ENCODE measurements at regions not wholly inside any gene's neighbourhood (a gene's known extent, or its start where the extent isn't known, plus 50 kb on each side); places are given as distances from the start of the nearest gene placed in this dataset.

- H3K79me1 ChIP-seq (ENCODE audit: low read depth, low read length), result peaks cover 2% of the 10 kb centered on the region
Measured at GRCh38 chr15:62472616-62473299, 307.7 kb upstream of the C2CD4B start.

GRCh38 chr15:62474021-62474770, 309.1 kb upstream of the C2CD4B start:
- H2BK15ac ChIP-seq (ENCODE audit: low read length), result no peak overlapping the region
- H3K4me2 ChIP-seq (ENCODE audit: insufficient read depth, low read length, poor library complexity, severe bottlenecking), result no peak overlapping the region
- H3K9me3 ChIP-seq (replicated peaks in 1 of 2; ENCODE audit: control insufficient read depth in 2 of 2, insufficient read depth in 1 of 2, low read depth in 1 of 2, low read length in 2 of 2), result no peaks in the 10 kb centered on the region
- no peak overlapping the region for H2BK5ac ChIP-seq (ENCODE audit: low read length)
- no peak overlapping the region for H3K23ac ChIP-seq (ENCODE audit: low read depth, low read length, poor library complexity)
- H2AFZ ChIP-seq (ENCODE audit: low read length), result no peak overlapping the region
- no peak for DNase-seq (ENCODE audit: low spot score)
- H3K9ac ChIP-seq (ENCODE audit: low read depth, low read length, poor library complexity), result no peak overlapping the region
- H2BK12ac ChIP-seq (ENCODE audit: low read length), result no peak overlapping the region
- peaks cover 2% of the 10 kb centered on the region for H3K79me1 ChIP-seq (ENCODE audit: low read depth, low read length)
- H3K4me1 ChIP-seq (ENCODE audit: control insufficient read depth in 2 of 2, insufficient read depth in 1 of 2, low read depth in 1 of 2, low read length in 2 of 2), result peaks cover 12 to 16% of the 10 kb centered on the region in 2 donors
- H2BK120ac ChIP-seq (ENCODE audit: low read depth, low read length), result no peak overlapping the region
- no peak overlapping the region for H3K4ac ChIP-seq (ENCODE audit: low read length)
- H3K27ac ChIP-seq (replicated peaks; ENCODE audit: low read length), result no peak overlapping the region
- H3K4me3 ChIP-seq (ENCODE audit: low read length in 2 of 2), result no peak overlapping the region
- WGBS, 2 donors (ENCODE audit: extremely low coverage in 2 of 2, insufficient read length in 2 of 2, insufficient replicate concordance in 1 of 2), result no CpG with 5 or more reads among the region's 9 CpGs
- no peak overlapping the region for H2AK5ac ChIP-seq (ENCODE audit: low read depth, low read length)
- H4K8ac ChIP-seq (ENCODE audit: low read depth, low read length), result no peak overlapping the region
- H3K36me3 ChIP-seq (replicated peaks in 1 of 2; ENCODE audit: control insufficient read depth in 2 of 2, insufficient read depth in 2 of 2, low read length in 2 of 2), result no peaks in the 10 kb centered on the region
- no peaks in the 10 kb centered on the region for H3K27me3 ChIP-seq (ENCODE audit: control insufficient read depth in 3 of 3, insufficient read depth in 3 of 3, low read depth in 1 of 3, low read length in 3 of 3)
- no peak overlapping the region for H3K18ac ChIP-seq (ENCODE audit: low read length)
- H3K14ac ChIP-seq (ENCODE audit: low read length), result no peak overlapping the region
- no peak overlapping the region for H4K91ac ChIP-seq (ENCODE audit: low read depth, low read length, poor library complexity)

More at GRCh38 chr15:62472616-62473299, 307.7 kb upstream of the C2CD4B start:
- H2BK5ac ChIP-seq (ENCODE audit: low read length), result no peak overlapping the region
- H3K9ac ChIP-seq (ENCODE audit: low read depth, low read length, poor library complexity), result no peak overlapping the region
- H3K14ac ChIP-seq (ENCODE audit: low read length), result no peak overlapping the region
- H3K23ac ChIP-seq (ENCODE audit: low read depth, low read length, poor library complexity), result no peak overlapping the region
- H3K27ac ChIP-seq (replicated peaks; ENCODE audit: low read length), result peak overlapping the region; percentile 2
- no peak overlapping the region for H2AK5ac ChIP-seq (ENCODE audit: low read depth, low read length)
- no peak for DNase-seq (ENCODE audit: low spot score)
- no CpG with 5 or more reads among the region's 6 CpGs for WGBS, 2 donors (ENCODE audit: extremely low coverage in 2 of 2, insufficient read length in 2 of 2, insufficient replicate concordance in 1 of 2)
- H4K8ac ChIP-seq (ENCODE audit: low read depth, low read length), result no peak overlapping the region
- H2AFZ ChIP-seq (ENCODE audit: low read length), result no peak overlapping the region
- no peak overlapping the region for H2BK120ac ChIP-seq (ENCODE audit: low read depth, low read length)
- H2BK12ac ChIP-seq (ENCODE audit: low read length), result no peak overlapping the region
- H3K4me1 ChIP-seq (ENCODE audit: control insufficient read depth in 2 of 2, insufficient read depth in 1 of 2, low read depth in 1 of 2, low read length in 2 of 2), result peaks cover 12 to 19% of the 10 kb centered on the region in 2 donors
- no peaks in the 10 kb centered on the region for H3K9me3 ChIP-seq (replicated peaks in 1 of 2; ENCODE audit: control insufficient read depth in 2 of 2, insufficient read depth in 1 of 2, low read depth in 1 of 2, low read length in 2 of 2)
- no peak overlapping the region for H3K4me2 ChIP-seq (ENCODE audit: insufficient read depth, low read length, poor library complexity, severe bottlenecking)
- no peaks in the 10 kb centered on the region for H3K27me3 ChIP-seq (ENCODE audit: control insufficient read depth in 3 of 3, insufficient read depth in 3 of 3, low read depth in 1 of 3, low read length in 3 of 3)
- H3K36me3 ChIP-seq (replicated peaks in 1 of 2; ENCODE audit: control insufficient read depth in 2 of 2, insufficient read depth in 2 of 2, low read length in 2 of 2), result no peaks in the 10 kb centered on the region
- H4K91ac ChIP-seq (ENCODE audit: low read depth, low read length, poor library complexity), result no peak overlapping the region
- no peak overlapping the region for H3K4me3 ChIP-seq (ENCODE audit: low read length in 2 of 2)
- H3K18ac ChIP-seq (ENCODE audit: low read length), result no peak overlapping the region
- H2BK15ac ChIP-seq (ENCODE audit: low read length), result no peak overlapping the region
- H3K4ac ChIP-seq (ENCODE audit: low read length), result no peak overlapping the region

GRCh38 chr15:62474771-62475124, 309.7 kb upstream of the C2CD4B start:
- H3K27ac ChIP-seq (replicated peaks; ENCODE audit: low read length), result no peak overlapping the region
- H2AK5ac ChIP-seq (ENCODE audit: low read depth, low read length), result no peak overlapping the region
- no peak overlapping the region for H2BK15ac ChIP-seq (ENCODE audit: low read length)
- no peaks in the 10 kb centered on the region for H3K9me3 ChIP-seq (replicated peaks in 1 of 2; ENCODE audit: control insufficient read depth in 2 of 2, insufficient read depth in 1 of 2, low read depth in 1 of 2, low read length in 2 of 2)
- H4K91ac ChIP-seq (ENCODE audit: low read depth, low read length, poor library complexity), result no peak overlapping the region
- H3K4me3 ChIP-seq (ENCODE audit: low read length in 2 of 2), result no peak overlapping the region
- no peak overlapping the region for H2AFZ ChIP-seq (ENCODE audit: low read length)
- H3K27me3 ChIP-seq (ENCODE audit: control insufficient read depth in 3 of 3, insufficient read depth in 3 of 3, low read depth in 1 of 3, low read length in 3 of 3), result no peaks in the 10 kb centered on the region
- no CpG with 5 or more reads among the region's 5 CpGs for WGBS, 2 donors (ENCODE audit: extremely low coverage in 2 of 2, insufficient read length in 2 of 2, insufficient replicate concordance in 1 of 2)
- H2BK5ac ChIP-seq (ENCODE audit: low read length), result no peak overlapping the region
- H4K8ac ChIP-seq (ENCODE audit: low read depth, low read length), result no peak overlapping the region
- H3K4ac ChIP-seq (ENCODE audit: low read length), result no peak overlapping the region
- H3K18ac ChIP-seq (ENCODE audit: low read length), result no peak overlapping the region
- H3K14ac ChIP-seq (ENCODE audit: low read length), result no peak overlapping the region
- no peak overlapping the region for H3K9ac ChIP-seq (ENCODE audit: low read depth, low read length, poor library complexity)
- H2BK12ac ChIP-seq (ENCODE audit: low read length), result no peak overlapping the region
- H2BK120ac ChIP-seq (ENCODE audit: low read depth, low read length), result no peak overlapping the region
- H3K36me3 ChIP-seq (replicated peaks in 1 of 2; ENCODE audit: control insufficient read depth in 2 of 2, insufficient read depth in 2 of 2, low read length in 2 of 2), result no peaks in the 10 kb centered on the region
- no peak overlapping the region for H3K4me2 ChIP-seq (ENCODE audit: insufficient read depth, low read length, poor library complexity, severe bottlenecking)
- H3K23ac ChIP-seq (ENCODE audit: low read depth, low read length, poor library complexity), result no peak overlapping the region
- no peak for DNase-seq (ENCODE audit: low spot score)
- H3K79me1 ChIP-seq (ENCODE audit: low read depth, low read length), result peaks cover 2% of the 10 kb centered on the region
- peaks cover 11 to 12% of the 10 kb centered on the region in 2 donors for H3K4me1 ChIP-seq (ENCODE audit: control insufficient read depth in 2 of 2, insufficient read depth in 1 of 2, low read depth in 1 of 2, low read length in 2 of 2)

- no peak for DNase-seq (ENCODE audit: low spot score)
- H3K4me1 ChIP-seq (ENCODE audit: control insufficient read depth in 2 of 2, insufficient read depth in 1 of 2, low read depth in 1 of 2, low read length in 2 of 2), result peaks cover 4 to 8% of the 10 kb centered on the region in 2 donors
- H3K23ac ChIP-seq (ENCODE audit: low read depth, low read length, poor library complexity), result no peak overlapping the region
- no peak overlapping the region for H3K4me3 ChIP-seq (ENCODE audit: low read length in 2 of 2)
- no peak overlapping the region for H3K27ac ChIP-seq (replicated peaks; ENCODE audit: low read length)
- H2BK120ac ChIP-seq (ENCODE audit: low read depth, low read length), result no peak overlapping the region
- no peak overlapping the region for H3K4ac ChIP-seq (ENCODE audit: low read length)
- H3K18ac ChIP-seq (ENCODE audit: low read length), result no peak overlapping the region
- no peaks in the 10 kb centered on the region for H3K36me3 ChIP-seq (replicated peaks in 1 of 2; ENCODE audit: control insufficient read depth in 2 of 2, insufficient read depth in 2 of 2, low read length in 2 of 2)
- H2AK5ac ChIP-seq (ENCODE audit: low read depth, low read length), result no peak overlapping the region
- H3K9ac ChIP-seq (ENCODE audit: low read depth, low read length, poor library complexity), result no peak overlapping the region
- no peak overlapping the region for H3K4me2 ChIP-seq (ENCODE audit: insufficient read depth, low read length, poor library complexity, severe bottlenecking)
- no peak overlapping the region for H2BK5ac ChIP-seq (ENCODE audit: low read length)
- no peak overlapping the region for H2AFZ ChIP-seq (ENCODE audit: low read length)
- no peak overlapping the region for H2BK12ac ChIP-seq (ENCODE audit: low read length)
- H3K79me1 ChIP-seq (ENCODE audit: low read depth, low read length), result no peaks in the 10 kb centered on the region
- WGBS, 2 donors (ENCODE audit: extremely low coverage in 2 of 2, insufficient read length in 2 of 2, insufficient replicate concordance in 1 of 2), result no CpG with 5 or more reads among the region's 2 CpGs
- no peak overlapping the region for H2BK15ac ChIP-seq (ENCODE audit: low read length)
- H4K91ac ChIP-seq (ENCODE audit: low read depth, low read length, poor library complexity), result no peak overlapping the region
- no peak overlapping the region for H4K8ac ChIP-seq (ENCODE audit: low read depth, low read length)
- no peak overlapping the region for H3K14ac ChIP-seq (ENCODE audit: low read length)
- no peaks in the 10 kb centered on the region for H3K27me3 ChIP-seq (ENCODE audit: control insufficient read depth in 3 of 3, insufficient read depth in 3 of 3, low read depth in 1 of 3, low read length in 3 of 3)
- H3K9me3 ChIP-seq (replicated peaks in 1 of 2; ENCODE audit: control insufficient read depth in 2 of 2, insufficient read depth in 1 of 2, low read depth in 1 of 2, low read length in 2 of 2), result no peaks in the 10 kb centered on the region
Measured at GRCh38 chr15:62475591-62475990, 310.5 kb upstream of the C2CD4B start.
